ENCODE measurements at regions not wholly inside any gene's neighbourhood (a gene's known extent, or its start where the extent isn't known, plus 50 kb on each side); places are given as distances from the start of the nearest gene placed in this dataset.

DNA sequence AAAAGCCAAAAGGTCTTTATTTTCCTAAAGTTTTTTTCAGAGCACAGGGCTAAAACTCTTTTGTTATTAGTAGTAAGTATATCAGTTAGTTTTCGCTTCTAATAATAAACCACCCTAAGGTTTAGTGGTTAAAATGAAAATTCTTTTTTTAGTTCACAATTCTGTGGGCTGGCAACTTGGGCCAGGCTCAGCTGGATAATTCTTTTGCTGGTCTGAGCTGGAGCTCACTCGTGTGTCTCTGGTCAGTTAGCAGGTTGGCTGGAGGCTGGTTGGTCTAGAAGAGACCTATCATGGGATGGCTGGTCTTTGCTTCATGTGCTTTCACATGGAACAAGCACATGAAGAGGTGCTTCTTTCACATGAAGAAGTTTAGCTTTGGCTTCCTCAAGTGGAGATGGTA is 227.1 kb upstream of the LCORL start:
- Histone ChIP-seq H3K9me3 (no peaks in the 10 kb centered on the region), H3K27me3 (no peaks in the 10 kb centered on the region), H3K4me1 (no peaks in the 10 kb centered on the region), H3K4me3 (no peak overlapping the region), H3K27ac (no peak overlapping the region), H3K36me3 (no peaks in the 10 kb centered on the region)
- TF ChIP-seq, protein P1, sequence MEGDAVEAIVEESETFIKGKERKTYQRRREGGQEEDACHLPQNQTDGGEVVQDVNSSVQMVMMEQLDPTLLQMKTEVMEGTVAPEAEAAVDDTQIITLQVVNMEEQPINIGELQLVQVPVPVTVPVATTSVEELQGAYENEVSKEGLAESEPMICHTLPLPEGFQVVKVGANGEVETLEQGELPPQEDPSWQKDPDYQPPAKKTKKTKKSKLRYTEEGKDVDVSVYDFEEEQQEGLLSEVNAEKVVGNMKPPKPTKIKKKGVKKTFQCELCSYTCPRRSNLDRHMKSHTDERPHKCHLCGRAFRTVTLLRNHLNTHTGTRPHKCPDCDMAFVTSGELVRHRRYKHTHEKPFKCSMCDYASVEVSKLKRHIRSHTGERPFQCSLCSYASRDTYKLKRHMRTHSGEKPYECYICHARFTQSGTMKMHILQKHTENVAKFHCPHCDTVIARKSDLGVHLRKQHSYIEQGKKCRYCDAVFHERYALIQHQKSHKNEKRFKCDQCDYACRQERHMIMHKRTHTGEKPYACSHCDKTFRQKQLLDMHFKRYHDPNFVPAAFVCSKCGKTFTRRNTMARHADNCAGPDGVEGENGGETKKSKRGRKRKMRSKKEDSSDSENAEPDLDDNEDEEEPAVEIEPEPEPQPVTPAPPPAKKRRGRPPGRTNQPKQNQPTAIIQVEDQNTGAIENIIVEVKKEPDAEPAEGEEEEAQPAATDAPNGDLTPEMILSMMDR (IDR thresholded peaks at IDR 0.05): no peak
- no peak for DNase-seq (ENCODE audit: low spot score in 2 of 2)
- intact Hi-C loops (cut with DNase I): no loop called here

DNA sequence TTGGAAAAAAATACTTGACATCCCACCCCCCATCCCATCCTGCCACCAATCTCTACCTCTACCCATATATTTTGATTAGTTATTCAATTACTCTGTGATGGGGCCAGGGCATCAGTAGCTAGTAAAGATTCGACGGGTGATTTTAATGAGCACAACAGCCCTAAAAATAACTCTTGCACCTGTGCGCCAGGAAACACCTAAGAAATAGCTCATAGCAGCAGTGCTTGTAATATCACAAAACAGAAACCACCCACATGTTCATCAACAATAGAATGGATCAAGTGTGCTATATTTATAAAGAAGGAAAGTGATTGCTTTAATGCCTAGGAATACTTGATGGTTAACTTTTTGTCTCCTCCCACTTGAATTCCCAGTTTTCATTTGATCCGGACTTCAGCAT is 225.6 kb upstream of the LCORL start:
- H3K27me3 ChIP-seq: no peaks in the 10 kb centered on the region
- H3K4me1 ChIP-seq: no peaks in the 10 kb centered on the region
- intact Hi-C loops (cut with DNase I): no loop called here
- no peak overlapping the region for H3K4me3 ChIP-seq
- H3K9me3 ChIP-seq: no peaks in the 10 kb centered on the region
- H3K36me3 ChIP-seq: no peaks in the 10 kb centered on the region
- no peak for DNase-seq (ENCODE audit: low spot score in 2 of 2)
- H3K27ac ChIP-seq: no peak overlapping the region
- TF ChIP-seq, protein P1 (IDR thresholded peaks at IDR 0.05): no peak

DNA sequence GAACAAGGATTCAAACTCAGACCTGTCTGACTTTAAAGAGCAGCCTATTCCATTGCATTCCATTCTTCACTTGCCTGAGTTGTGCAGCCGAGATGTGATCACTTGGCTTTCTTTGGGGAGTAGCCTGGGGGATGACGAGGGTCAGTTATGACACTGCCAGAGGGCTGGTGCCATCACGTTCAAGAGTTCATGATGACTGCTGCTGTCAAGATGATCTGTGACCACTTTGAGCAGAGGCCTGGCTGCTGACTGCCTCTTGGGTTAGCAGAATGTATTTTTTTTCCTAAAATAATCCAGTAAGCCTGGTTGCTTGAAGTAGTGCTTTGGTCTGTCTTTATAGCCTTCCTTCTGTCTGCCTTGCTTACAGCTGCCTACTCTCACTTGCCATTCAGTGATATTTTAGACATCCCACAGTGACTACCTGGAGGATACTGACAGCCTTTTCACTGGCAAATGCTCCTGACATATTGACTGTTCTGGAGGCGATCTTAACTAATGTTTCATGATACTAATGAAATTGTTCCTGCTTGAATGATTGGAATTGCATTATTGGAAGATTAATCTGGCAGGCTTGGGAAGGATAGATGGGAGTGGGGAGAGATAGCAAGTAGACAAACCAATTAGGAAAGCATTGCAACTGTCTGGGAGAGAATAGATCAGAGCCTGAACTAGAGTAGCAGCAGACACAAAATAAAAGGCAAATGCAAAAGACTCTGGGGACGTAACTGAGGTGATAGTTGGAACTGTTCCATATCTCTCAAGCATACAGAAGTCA is 221.6 kb upstream of the LCORL start:
- H3K27me3 ChIP-seq: no peaks in the 10 kb centered on the region
- H3K27ac ChIP-seq: no peak overlapping the region
- TF ChIP-seq, protein P1 (IDR thresholded peaks at IDR 0.05): no peak
- H3K36me3 ChIP-seq: no peaks in the 10 kb centered on the region
- no peaks in the 10 kb centered on the region for H3K4me1 ChIP-seq
- DNase-seq (ENCODE audit: low spot score in 2 of 2): no peak
- H3K4me3 ChIP-seq: no peak overlapping the region
- intact Hi-C loops (cut with DNase I): no loop called here
- no peaks in the 10 kb centered on the region for H3K9me3 ChIP-seq

DNA sequence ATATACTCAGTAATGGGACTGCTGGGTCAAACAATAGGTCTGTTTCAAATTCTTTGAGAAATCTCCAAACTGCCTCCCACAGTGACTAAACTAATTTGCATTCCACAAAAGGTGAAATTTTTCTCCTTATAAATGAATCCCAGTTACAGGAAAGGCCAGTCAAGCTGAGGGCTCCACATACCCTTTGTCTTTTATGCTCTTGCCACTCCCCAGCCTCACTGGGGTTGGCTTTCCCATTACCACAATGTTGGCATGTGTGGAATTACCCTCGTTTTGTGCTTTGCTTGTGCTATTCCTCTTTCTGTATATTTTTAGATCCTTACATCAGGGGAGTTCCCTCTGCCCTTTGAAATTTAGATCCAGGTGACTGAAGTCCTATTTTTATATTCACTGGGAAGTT is 220.2 kb upstream of the LCORL start:
- no peaks in the 10 kb centered on the region for H3K9me3 ChIP-seq

DNA sequence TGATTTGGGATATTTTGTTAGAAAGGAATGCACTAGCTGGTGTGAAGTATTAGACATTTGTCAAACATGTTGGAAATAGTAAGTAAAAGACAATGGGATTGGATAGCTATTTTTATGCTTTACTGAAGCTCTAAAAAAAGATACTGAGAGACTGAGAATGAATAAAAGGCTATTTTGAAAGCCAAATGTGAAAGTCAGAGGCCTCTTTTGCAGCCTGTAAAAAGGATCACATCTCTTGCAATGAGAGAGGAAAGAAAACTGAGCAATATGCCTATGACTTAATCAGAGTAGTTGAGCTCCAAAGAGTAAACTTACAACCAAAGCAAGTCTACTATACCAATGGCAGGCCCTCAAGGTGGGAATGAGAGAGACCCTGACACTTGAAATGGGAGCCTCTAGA is 212.6 kb upstream of the LCORL start:
- H3K27me3 ChIP-seq: no peaks in the 10 kb centered on the region
- TF ChIP-seq, protein P1 (IDR thresholded peaks at IDR 0.05): no peak
- no peaks in the 10 kb centered on the region for H3K9me3 ChIP-seq
- H3K4me1 ChIP-seq: no peaks in the 10 kb centered on the region
- H3K4me3 ChIP-seq: no peak overlapping the region
- H3K36me3 ChIP-seq: no peaks in the 10 kb centered on the region
- intact Hi-C loops (cut with DNase I): no loop called here
- no peak overlapping the region for H3K27ac ChIP-seq
- no peak for DNase-seq (ENCODE audit: low spot score in 2 of 2)

More for the DNA sequence above, 220.2 kb upstream of the LCORL start:
- TF ChIP-seq, protein P1 (IDR thresholded peaks at IDR 0.05): no peak
- intact Hi-C loops (cut with DNase I): no loop called here
- no peaks in the 10 kb centered on the region for H3K36me3 ChIP-seq
- no peak overlapping the region for H3K27ac ChIP-seq
- H3K4me3 ChIP-seq: no peak overlapping the region
- no peak for DNase-seq (ENCODE audit: low spot score in 2 of 2)
- H3K27me3 ChIP-seq: no peaks in the 10 kb centered on the region
- H3K4me1 ChIP-seq: no peaks in the 10 kb centered on the region

All from ascending aorta (tissue), 2 donors.